ENCODE measurements at regions not wholly inside any gene's neighbourhood (a gene's known extent, or its start where the extent isn't known, plus 50 kb on each side); places are given as distances from the start of the nearest gene placed in this dataset.

DNA sequence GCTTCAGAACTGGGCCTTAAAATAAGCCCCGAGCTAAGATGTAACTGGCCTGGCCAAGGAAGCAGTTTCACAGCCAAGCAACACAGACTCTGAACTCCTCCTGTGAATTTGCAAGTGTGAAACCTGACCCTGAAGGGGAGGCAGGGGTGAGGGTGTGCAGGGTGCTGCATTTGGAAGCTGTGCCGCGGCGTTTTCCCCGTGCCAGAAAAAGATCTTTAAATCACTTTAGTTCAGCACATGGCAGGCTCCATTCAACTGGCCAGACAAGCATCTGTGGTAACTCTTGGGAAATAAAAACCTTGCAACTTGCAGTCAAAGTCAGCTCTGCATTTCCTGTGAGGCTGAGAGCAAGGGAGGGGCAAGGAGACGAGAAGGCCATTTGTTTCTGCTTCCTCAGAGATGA is 209.3 kb upstream of the SOX11 start:
- no peak for ATAC-seq
- intact Hi-C loops (cut with DNase I) = no loop called here
- Histone ChIP-seq H3K4me3 (no peak overlapping the region), H3K36me3 (no peaks in the 10 kb centered on the region), H3K27me3 (no peaks in the 10 kb centered on the region), H3K9me3 (no peaks in the 10 kb centered on the region), H3K27ac (no peak overlapping the region), H3K4me1 (no peaks in the 10 kb centered on the region)
- DNase-seq = no peak
- TF ChIP-seq, protein P1, sequence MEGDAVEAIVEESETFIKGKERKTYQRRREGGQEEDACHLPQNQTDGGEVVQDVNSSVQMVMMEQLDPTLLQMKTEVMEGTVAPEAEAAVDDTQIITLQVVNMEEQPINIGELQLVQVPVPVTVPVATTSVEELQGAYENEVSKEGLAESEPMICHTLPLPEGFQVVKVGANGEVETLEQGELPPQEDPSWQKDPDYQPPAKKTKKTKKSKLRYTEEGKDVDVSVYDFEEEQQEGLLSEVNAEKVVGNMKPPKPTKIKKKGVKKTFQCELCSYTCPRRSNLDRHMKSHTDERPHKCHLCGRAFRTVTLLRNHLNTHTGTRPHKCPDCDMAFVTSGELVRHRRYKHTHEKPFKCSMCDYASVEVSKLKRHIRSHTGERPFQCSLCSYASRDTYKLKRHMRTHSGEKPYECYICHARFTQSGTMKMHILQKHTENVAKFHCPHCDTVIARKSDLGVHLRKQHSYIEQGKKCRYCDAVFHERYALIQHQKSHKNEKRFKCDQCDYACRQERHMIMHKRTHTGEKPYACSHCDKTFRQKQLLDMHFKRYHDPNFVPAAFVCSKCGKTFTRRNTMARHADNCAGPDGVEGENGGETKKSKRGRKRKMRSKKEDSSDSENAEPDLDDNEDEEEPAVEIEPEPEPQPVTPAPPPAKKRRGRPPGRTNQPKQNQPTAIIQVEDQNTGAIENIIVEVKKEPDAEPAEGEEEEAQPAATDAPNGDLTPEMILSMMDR (IDR thresholded peaks at IDR 0.05) = no peak

DNA sequence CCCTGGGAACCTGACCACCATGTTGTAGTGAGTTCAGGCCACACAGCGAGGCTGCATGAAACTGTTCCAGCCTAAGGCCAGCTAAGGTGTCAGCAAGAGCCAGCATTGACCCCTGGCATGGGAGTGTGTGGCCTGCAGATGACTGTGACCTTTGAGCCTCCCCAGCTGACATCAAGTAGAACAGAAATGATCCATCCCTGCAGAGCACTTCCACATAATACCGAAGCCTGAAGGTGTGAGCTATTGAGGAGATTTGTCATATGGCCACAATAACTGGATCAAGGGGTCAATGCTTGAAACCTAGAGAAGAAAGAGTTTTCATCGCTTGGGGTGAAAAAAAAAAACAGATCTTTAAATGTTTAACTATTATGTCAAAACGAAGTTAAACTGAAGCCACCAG is 207.3 kb upstream of the SOX11 start:
- intact Hi-C loops (cut with DNase I) = no loop called here

DNA sequence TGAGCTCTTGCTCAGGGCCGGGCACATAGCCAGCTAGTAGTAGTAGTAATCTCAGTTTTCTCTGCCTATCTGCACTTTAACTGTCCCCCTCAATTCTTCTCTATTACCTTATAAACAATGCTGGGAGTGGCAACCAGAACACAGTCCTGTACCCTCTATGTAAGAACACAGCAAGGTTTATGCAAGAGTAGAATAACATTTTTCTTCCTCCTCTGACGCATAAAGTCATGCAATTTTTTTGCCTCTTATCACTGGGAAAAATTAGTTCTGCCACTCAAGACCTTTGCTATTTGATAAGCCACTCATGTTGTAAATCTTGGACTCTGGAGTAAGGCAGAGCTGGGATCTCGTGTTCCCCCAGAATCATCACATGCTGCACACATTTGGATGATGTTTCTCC is 200.7 kb upstream of the SOX11 start:
- intact Hi-C loops (cut with DNase I) = no loop called here
- Histone ChIP-seq H3K9me3 (no peaks in the 10 kb centered on the region), H3K4me3 (no peak overlapping the region), H3K27me3 (no peaks in the 10 kb centered on the region), H3K4me1 (no peaks in the 10 kb centered on the region), H3K27ac (no peak overlapping the region), H3K36me3 (no peaks in the 10 kb centered on the region)
- DNase-seq (no peak), ATAC-seq (no peak)
- TF ChIP-seq, protein P1 (IDR thresholded peaks at IDR 0.05) = no peak

More for the DNA sequence above, 207.3 kb upstream of the SOX11 start:
- DNase-seq = no peak
- TF ChIP-seq, protein P1 (IDR thresholded peaks at IDR 0.05) = no peak
- Histone ChIP-seq H3K9me3 (no peaks in the 10 kb centered on the region), H3K36me3 (no peaks in the 10 kb centered on the region), H3K27ac (no peak overlapping the region), H3K27me3 (no peaks in the 10 kb centered on the region), H3K4me3 (no peak overlapping the region), H3K4me1 (no peaks in the 10 kb centered on the region)
- no peak for ATAC-seq

DNA sequence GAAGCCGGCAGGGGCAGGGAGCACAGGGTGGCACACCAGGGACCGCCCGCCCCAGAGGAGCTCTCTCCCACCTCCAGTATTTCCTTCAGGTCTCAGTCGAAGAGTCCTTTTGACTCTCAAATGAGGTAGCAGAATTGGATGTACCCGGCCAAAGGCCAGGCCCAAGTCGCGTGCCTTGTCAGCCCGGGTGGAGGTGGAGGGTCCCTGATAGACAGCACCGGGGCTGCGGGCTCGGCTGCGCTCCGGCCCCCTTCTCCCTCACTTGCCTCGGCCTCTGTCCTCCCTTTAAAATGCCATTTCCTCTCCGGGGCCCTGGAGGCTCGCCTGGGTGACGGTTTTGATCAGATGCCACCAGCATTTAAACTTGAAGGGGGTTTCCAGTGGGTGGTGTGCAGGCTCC is 198.9 kb upstream of the SOX11 start:
- H3K27me3 ChIP-seq = no peaks in the 10 kb centered on the region
- H3K9me3 ChIP-seq = no peaks in the 10 kb centered on the region
- no peak for ATAC-seq
- H3K4me1 ChIP-seq = no peaks in the 10 kb centered on the region
- TF ChIP-seq, protein P1 (IDR thresholded peaks at IDR 0.05) = no peak
- H3K27ac ChIP-seq = no peak overlapping the region
- no peaks in the 10 kb centered on the region for H3K36me3 ChIP-seq
- H3K4me3 ChIP-seq = no peak overlapping the region
- no peak for DNase-seq
- intact Hi-C loops (cut with DNase I) = no loop called here

DNA sequence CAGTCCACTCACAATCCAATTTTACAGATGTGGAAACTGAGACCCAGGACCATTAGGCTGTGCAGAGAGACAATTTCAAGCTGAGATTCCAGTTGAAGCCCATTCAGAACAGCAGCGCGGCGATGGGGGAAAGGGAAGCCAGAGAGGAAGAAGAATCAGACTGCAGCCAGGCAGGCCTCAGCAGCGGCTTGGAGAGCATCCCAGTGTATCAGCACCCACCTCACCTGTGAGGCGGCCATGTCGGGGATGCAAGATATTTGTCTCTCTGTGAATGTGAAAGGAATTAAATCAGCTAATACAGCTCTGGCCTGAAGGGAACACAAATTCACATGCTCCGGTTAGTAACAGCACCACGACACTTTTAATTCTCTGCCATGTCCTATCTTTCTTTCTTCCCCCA is 198.0 kb upstream of the SOX11 start:
- Histone ChIP-seq H3K9me3 (no peaks in the 10 kb centered on the region), H3K27ac (no peak overlapping the region), H3K36me3 (no peaks in the 10 kb centered on the region), H3K4me1 (no peaks in the 10 kb centered on the region), H3K27me3 (no peaks in the 10 kb centered on the region), H3K4me3 (no peak overlapping the region)
- TF ChIP-seq, protein P1 (IDR thresholded peaks at IDR 0.05) = no peak
- intact Hi-C loops (cut with DNase I) = no loop called here
- ATAC-seq (no peak), DNase-seq (no peak)

DNA sequence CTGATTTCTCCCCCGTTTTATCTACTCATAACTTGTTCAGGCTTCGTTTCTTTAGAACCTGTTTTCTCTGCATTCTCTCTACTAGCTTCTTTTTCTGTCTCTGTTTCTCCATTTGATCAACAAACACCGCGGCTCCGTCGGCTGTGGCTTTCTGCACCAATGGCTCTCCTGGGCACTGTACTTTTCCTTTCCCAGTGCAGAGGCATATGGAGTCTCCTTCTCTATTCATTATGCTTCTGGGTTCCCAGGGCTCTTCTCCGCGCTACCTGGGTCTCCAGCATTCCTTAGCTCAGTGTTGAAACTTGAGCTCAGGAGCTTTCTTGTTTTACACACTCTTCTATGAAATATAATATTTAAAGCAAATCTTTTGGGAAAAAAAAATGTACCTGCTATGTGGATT is 196.6 kb upstream of the SOX11 start:
- intact Hi-C loops (cut with DNase I) = no loop called here
- DNase-seq (no peak), ATAC-seq (no peak)
- Histone ChIP-seq H3K27ac (no peak overlapping the region), H3K4me3 (no peak overlapping the region), H3K27me3 (no peaks in the 10 kb centered on the region), H3K9me3 (no peaks in the 10 kb centered on the region), H3K4me1 (no peaks in the 10 kb centered on the region), H3K36me3 (no peaks in the 10 kb centered on the region)
- TF ChIP-seq, protein P1 (IDR thresholded peaks at IDR 0.05) = no peak

Data from upper lobe of right lung (tissue), 1 donor.